PC-3 (cell line): ENCODE measurements at regions not wholly inside any gene's neighbourhood (a gene's known extent, or its start where the extent isn't known, plus 50 kb on each side); places are given as distances from the start of the nearest gene placed in this dataset.

Experiments used
- ATAC-seq: fragments of 200-7000 bp; cut with Tn5 transposase; 2 replicates; pipeline ENCODE4 v1.9.1; 2020; ENCODE audit warnings: mild to moderate bottlenecking, moderate library complexity
- BruUV-seq: library from RNA; stranded (reverse); fragments of 400-500 nt; replicated peaks from 2 replicates; lab custom pipeline; 2021; lab: Mats Ljungman, UMichigan
- CTCF ChIA-PET: fragments of 300-600 bp; sonication (Branson Sonifier 250); formaldehyde crosslinking; loops from one replicate; lab custom pipeline; 2022; ENCODE audit warnings: antibody characterized with exemption; lab: Charles Lee
- POLR2A ChIA-PET: fragments of 300-600 bp; sonication (Branson Sonifier 250); formaldehyde crosslinking; loops from one replicate; lab custom pipeline; 2022; ENCODE audit warnings: antibody characterized with exemption; ENCODE audit not compliant: unreplicated experiment; lab: Charles Lee
- DNase-seq: peaks from one replicate; pipeline ENCODE4 v3.0.0-alpha.2; 2015
- H2AFZ ChIP-seq: fragments of 300-600 bp; sonication (generic); 2 replicates; pipeline ENCODE4 v1.6.0; 2016; ENCODE audit warnings: antibody characterized with exemption, low read length
- H3F3A ChIP-seq: fragments of 300-600 bp; sonication (generic); one replicate; pipeline ENCODE4 v1.6.0; 2017; ENCODE audit warnings: antibody characterized with exemption, low read length, control low read depth, mild to moderate bottlenecking; ENCODE audit not compliant: unreplicated experiment
- H3K27ac ChIP-seq: fragments of 300-600 bp; sonication (generic); 2 replicates; pipeline ENCODE4 v1.5.1; 2016; ENCODE audit warnings: mild to moderate bottlenecking, low read length
- H3K27me3 ChIP-seq: fragments of 300-600 bp; sonication (generic); 2 replicates; pipeline ENCODE4 v1.6.1; 2016; ENCODE audit warnings: low read length, mixed read lengths
- H3K36me3 ChIP-seq: fragments of 300-600 bp; sonication (generic); 2 replicates; pipeline ENCODE4 v1.6.1; 2016; ENCODE audit warnings: low read depth, mixed run types, low read length, mixed read lengths
- H3K4me1 ChIP-seq: fragments of 300-600 bp; sonication (generic); 2 replicates; pipeline ENCODE4 v1.5.1; 2016; ENCODE audit warnings: low read length; ENCODE audit not compliant: insufficient read depth
- H3K4me2 ChIP-seq: fragments of 300-600 bp; sonication (generic); 2 replicates; pipeline ENCODE4 v1.6.0; 2016; ENCODE audit warnings: low read length
- H3K4me3 ChIP-seq: fragments of 300-600 bp; sonication (generic); 2 replicates; pipeline ENCODE4 v1.5.1; 2016; ENCODE audit warnings: mild to moderate bottlenecking, low read length, mixed read lengths
- H3K79me2 ChIP-seq: fragments of 300-600 bp; sonication (generic); 2 replicates; pipeline ENCODE4 v1.6.1; 2017; ENCODE audit warnings: low read length, mixed read lengths
- H3K9ac ChIP-seq: fragments of 300-600 bp; sonication (generic); 2 replicates; pipeline ENCODE4 v1.6.0; 2016; ENCODE audit warnings: mild to moderate bottlenecking, low read length
- H3K9me2 ChIP-seq: fragments of 300-600 bp; sonication (generic); replicated peaks from 2 replicates; pipeline ENCODE4 v1.6.1; 2016; ENCODE audit warnings: mixed run types, low read length, mixed read lengths
- H3K9me3 ChIP-seq: fragments of 300-600 bp; sonication (generic); 2 replicates; pipeline ENCODE4 v1.6.1; 2016; ENCODE audit warnings: low read length, mixed read lengths
- H4K20me1 ChIP-seq: fragments of 300-600 bp; sonication (generic); 2 replicates; pipeline ENCODE4 v1.6.1; 2016; ENCODE audit warnings: low read length, mixed read lengths
- EZH2 ChIP-seq: fragments of 300-600 bp; sonication (generic); IDR thresholded peaks from one replicate; pipeline ENCODE4 v1.6.1; 2017; ENCODE audit warnings: antibody characterized with exemption, mild to moderate bottlenecking, low read length; ENCODE audit not compliant: unreplicated experiment
- EZH2phosphoT487 ChIP-seq: fragments of 300-600 bp; sonication (generic); IDR thresholded peaks from 2 replicates; pipeline ENCODE4 v1.6.1; 2018; ENCODE audit warnings: mild to moderate bottlenecking, antibody characterized with exemption, low read length, borderline replicate concordance
- intact Hi-C: fragments of 100-400 bp; cut with micrococcal nuclease; formaldehyde crosslinking; loops from 2 replicates; pipeline ENCODE4 v1.9.0; 2023
- TF ChIP-seq, protein P1 (sequence below): fragments of 300-600 bp; sonication (generic); conservative IDR thresholded peaks from 2 replicates; pipeline ENCODE4 v1.5.1; 2017; ENCODE audit warnings: antibody characterized with exemption, low read depth, mild to moderate bottlenecking, low read length

- H2AFZ ChIP-seq = no peak overlapping the region
- no peak overlapping the region for H3K4me3 ChIP-seq
- no peak for DNase-seq
- no peaks in the 10 kb centered on the region for H3K36me3 ChIP-seq
- ChIA-PET CTCF (no interaction called here), POLR2A (no interaction called here)
- TF ChIP-seq EZH2phosphoT487 = no peak
- ATAC-seq = no peak
- intact Hi-C loops = no loop called here
- H3K9ac ChIP-seq = no peak overlapping the region
- BruUV-seq = no TSS peak
- no peak overlapping the region for H3K4me2 ChIP-seq
- H3K79me2 ChIP-seq = no peaks in the 10 kb centered on the region
- H3K9me2 ChIP-seq = no peaks in the 10 kb centered on the region
- H3K27me3 ChIP-seq = peaks cover 12% of the 10 kb centered on the region; the same call in 1 of the 2 replicates
- no peaks in the 10 kb centered on the region for H3K9me3 ChIP-seq
- H3F3A ChIP-seq = no peaks in the 10 kb centered on the region
- H3K27ac ChIP-seq = no peak overlapping the region
- no peaks in the 10 kb centered on the region for H4K20me1 ChIP-seq
- no peaks in the 10 kb centered on the region for H3K4me1 ChIP-seq
Measured at GRCh38 chr1:73914951-73915350, 283.0 kb downstream of the LRRIQ3 start.

DNA sequence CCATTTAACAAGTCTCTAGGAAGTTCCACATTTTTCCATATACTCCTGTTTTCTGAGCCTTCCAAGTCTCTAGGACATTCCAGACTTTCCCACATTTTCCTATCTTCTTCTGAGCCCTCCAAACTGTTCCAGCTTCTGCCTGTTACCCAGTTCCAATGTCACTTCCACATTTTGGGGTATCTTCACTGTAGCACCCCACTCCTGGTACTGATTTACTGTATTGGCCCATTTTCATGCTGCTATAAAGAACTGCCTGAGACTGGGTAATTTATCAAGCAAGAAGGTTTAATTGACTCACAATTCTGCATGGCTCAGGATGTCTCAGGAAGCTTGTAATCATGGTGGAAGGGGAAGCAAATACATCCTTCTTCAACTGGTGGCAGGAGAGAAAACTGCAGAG lies 285.0 kb downstream of the LRRIQ3 start:
- Histone ChIP-seq H3K4me2 (no peak overlapping the region), H3K9ac (no peak overlapping the region), H3F3A (no peaks in the 10 kb centered on the region), H3K9me3 (no peaks in the 10 kb centered on the region), H4K20me1 (no peaks in the 10 kb centered on the region), H3K4me3 (no peak overlapping the region), H3K9me2 (no peaks in the 10 kb centered on the region), H3K27me3 (peaks cover 5% of the 10 kb centered on the region; the same call in 1 of the 2 replicates), H3K36me3 (no peaks in the 10 kb centered on the region), H3K27ac (no peak overlapping the region), H3K4me1 (no peaks in the 10 kb centered on the region), H3K79me2 (no peaks in the 10 kb centered on the region), H2AFZ (no peak overlapping the region)
- TF ChIP-seq, protein P1, sequence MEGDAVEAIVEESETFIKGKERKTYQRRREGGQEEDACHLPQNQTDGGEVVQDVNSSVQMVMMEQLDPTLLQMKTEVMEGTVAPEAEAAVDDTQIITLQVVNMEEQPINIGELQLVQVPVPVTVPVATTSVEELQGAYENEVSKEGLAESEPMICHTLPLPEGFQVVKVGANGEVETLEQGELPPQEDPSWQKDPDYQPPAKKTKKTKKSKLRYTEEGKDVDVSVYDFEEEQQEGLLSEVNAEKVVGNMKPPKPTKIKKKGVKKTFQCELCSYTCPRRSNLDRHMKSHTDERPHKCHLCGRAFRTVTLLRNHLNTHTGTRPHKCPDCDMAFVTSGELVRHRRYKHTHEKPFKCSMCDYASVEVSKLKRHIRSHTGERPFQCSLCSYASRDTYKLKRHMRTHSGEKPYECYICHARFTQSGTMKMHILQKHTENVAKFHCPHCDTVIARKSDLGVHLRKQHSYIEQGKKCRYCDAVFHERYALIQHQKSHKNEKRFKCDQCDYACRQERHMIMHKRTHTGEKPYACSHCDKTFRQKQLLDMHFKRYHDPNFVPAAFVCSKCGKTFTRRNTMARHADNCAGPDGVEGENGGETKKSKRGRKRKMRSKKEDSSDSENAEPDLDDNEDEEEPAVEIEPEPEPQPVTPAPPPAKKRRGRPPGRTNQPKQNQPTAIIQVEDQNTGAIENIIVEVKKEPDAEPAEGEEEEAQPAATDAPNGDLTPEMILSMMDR = no peak
- TF ChIP-seq EZH2phosphoT487 = no peak
- no peak for TF ChIP-seq EZH2
- no peak for ATAC-seq
- DNase-seq = no peak
- BruUV-seq = no TSS peak
- CTCF ChIA-PET = no interaction called here
- POLR2A ChIA-PET = no interaction called here
- intact Hi-C loops = no loop called here

- ATAC-seq (no peak), DNase-seq (no peak)
- CTCF ChIA-PET = no interaction called here
Measured at GRCh38 chr1:73911849-73912248, 286.1 kb downstream of the LRRIQ3 start.

More at GRCh38 chr1:73911849-73912248, 286.1 kb downstream of the LRRIQ3 start:
- Histone ChIP-seq H3K9ac (no peak overlapping the region), H3K9me2 (no peaks in the 10 kb centered on the region), H3K36me3 (no peaks in the 10 kb centered on the region), H3K9me3 (no peaks in the 10 kb centered on the region), H3K27me3 (peaks cover 5% of the 10 kb centered on the region; the same call in 1 of the 2 replicates), H3K79me2 (no peaks in the 10 kb centered on the region), H3K4me2 (no peak overlapping the region), H3K4me1 (no peaks in the 10 kb centered on the region), H3K4me3 (no peak overlapping the region), H4K20me1 (no peaks in the 10 kb centered on the region), H3K27ac (no peak overlapping the region), H2AFZ (no peak overlapping the region), H3F3A (no peaks in the 10 kb centered on the region)
- TF ChIP-seq, protein P1 = no peak
- TF ChIP-seq EZH2phosphoT487 = no peak
- BruUV-seq = no TSS peak
- intact Hi-C loops = no loop called here
- POLR2A ChIA-PET = no interaction called here
